MM.1S (cell line): ENCODE measurements at regions not wholly inside any gene's neighbourhood (a gene's known extent, or its start where the extent isn't known, plus 50 kb on each side); places are given as distances from the start of the nearest gene placed in this dataset.

Source experiments
- DNase-seq: peaks from one replicate; pipeline ENCODE4 v3.0.0-alpha.2; 2015
- H2AFZ ChIP-seq: fragments of 300-600 bp; sonication (generic); 2 replicates; pipeline ENCODE4 v1.6.0; 2016; ENCODE audit warnings: antibody characterized with exemption, low read length
- H3F3A ChIP-seq: fragments of 300-600 bp; sonication (generic); 2 replicates; pipeline ENCODE4 v1.6.1; 2016; ENCODE audit warnings: mild to moderate bottlenecking, antibody characterized with exemption, low read length, moderate library complexity, mixed read lengths; ENCODE audit not compliant: insufficient read depth
- H3K27ac ChIP-seq: fragments of 300-600 bp; sonication (generic); 2 replicates; pipeline ENCODE4 v1.5.1; 2016; ENCODE audit warnings: mild to moderate bottlenecking, low read length
- H3K27me3 ChIP-seq: fragments of 300-600 bp; sonication (generic); replicated peaks from 2 replicates; pipeline ENCODE4 v1.6.0; 2016; ENCODE audit warnings: low read length; ENCODE audit not compliant: insufficient read depth
- H3K36me3 ChIP-seq: fragments of 300-600 bp; sonication (generic); replicated peaks from 2 replicates; pipeline ENCODE4 v1.6.1; 2016; ENCODE audit warnings: mild to moderate bottlenecking, low read length, mixed read lengths; ENCODE audit not compliant: insufficient read depth
- H3K4me1 ChIP-seq: fragments of 300-600 bp; sonication (generic); 2 replicates; pipeline ENCODE4 v1.6.1; 2016; ENCODE audit warnings: low read length, mixed read lengths
- H3K4me2 ChIP-seq: fragments of 300-600 bp; sonication (generic); 2 replicates; pipeline ENCODE4 v1.6.0; 2016; ENCODE audit warnings: low read depth, low read length
- H3K4me3 ChIP-seq: fragments of 300-600 bp; sonication (generic); 2 replicates; pipeline ENCODE4 v1.5.1; 2016; ENCODE audit warnings: low read length, mixed read lengths
- H3K79me2 ChIP-seq: fragments of 300-600 bp; sonication (generic); 2 replicates; pipeline ENCODE4 v1.6.1; 2016; ENCODE audit warnings: mixed run types, low read length, mixed read lengths
- H3K9ac ChIP-seq: fragments of 300-600 bp; sonication (generic); 2 replicates; pipeline ENCODE4 v1.6.1; 2016; ENCODE audit warnings: low read length, mixed read lengths
- H3K9me2 ChIP-seq: fragments of 300-600 bp; sonication (generic); replicated peaks from 2 replicates; pipeline ENCODE4 v1.6.1; 2016; ENCODE audit warnings: mild to moderate bottlenecking, low read length, mixed read lengths; ENCODE audit not compliant: insufficient read depth
- H3K9me3 ChIP-seq: fragments of 300-600 bp; sonication (generic); replicated peaks from 2 replicates; pipeline ENCODE4 v1.6.1; 2016; ENCODE audit warnings: mild to moderate bottlenecking, low read length, mixed read lengths; ENCODE audit not compliant: insufficient read depth
- H4K20me1 ChIP-seq: fragments of 300-600 bp; sonication (generic); 2 replicates; pipeline ENCODE4 v1.6.1; 2016; ENCODE audit warnings: mild to moderate bottlenecking, low read length, moderate library complexity, mixed read lengths; ENCODE audit not compliant: insufficient read depth
- CTCF ChIP-seq: fragments of 300-600 bp; sonication (generic); IDR thresholded peaks from 2 replicates; pipeline ENCODE4 v1.5.1; 2016; ENCODE audit warnings: antibody characterized with exemption, low read length, mixed read lengths
- EZH2 ChIP-seq: fragments of 300-600 bp; sonication (generic); optimal IDR thresholded peaks from 2 replicates; pipeline ENCODE3; 2017; ENCODE audit warnings: low read depth, mild to moderate bottlenecking, antibody characterized with exemption, low read length, mixed read lengths
- EZH2phosphoT487 ChIP-seq: fragments of 300-600 bp; sonication (generic); IDR thresholded peaks from 2 replicates; pipeline ENCODE4 v1.6.1; 2018; ENCODE audit warnings: antibody characterized with exemption, low read length

- peak overlapping the region; percentile 29; the same call in 1 of the 2 replicates for H3K4me2 ChIP-seq
- H4K20me1 ChIP-seq = no peaks in the 10 kb centered on the region
- H3K9ac ChIP-seq = no peak overlapping the region
- no peaks in the 10 kb centered on the region for H3K9me3 ChIP-seq
- H3F3A ChIP-seq = no peaks in the 10 kb centered on the region
- H3K27me3 ChIP-seq = no peaks in the 10 kb centered on the region
- H3K27ac ChIP-seq = peak overlapping the region; percentile 2; the same call in 1 of the 2 replicates
- TF ChIP-seq EZH2 = no peak
- TF ChIP-seq CTCF = no peak
- TF ChIP-seq EZH2phosphoT487 = no peak
- no peaks in the 10 kb centered on the region for H3K79me2 ChIP-seq
- H3K36me3 ChIP-seq = no peaks in the 10 kb centered on the region
- H3K4me1 ChIP-seq = peaks cover 14% of the 10 kb centered on the region
- no peaks in the 10 kb centered on the region for H3K9me2 ChIP-seq
- DNase-seq = no peak
- no peak overlapping the region for H2AFZ ChIP-seq
- no peak overlapping the region for H3K4me3 ChIP-seq
Measured at GRCh38 chr18:39730606-39731005, 2165.0 kb upstream of the CELF4 start.

GRCh38 chr18:39724652-39725051 lies 2159.1 kb upstream of the CELF4 start:
- Histone ChIP-seq H2AFZ (no peak overlapping the region), H3K27ac (no peak overlapping the region), H3K9ac (no peak overlapping the region), H3F3A (no peaks in the 10 kb centered on the region), H3K4me1 (no peaks in the 10 kb centered on the region), H4K20me1 (no peaks in the 10 kb centered on the region), H3K79me2 (no peaks in the 10 kb centered on the region), H3K9me3 (no peaks in the 10 kb centered on the region), H3K9me2 (no peaks in the 10 kb centered on the region), H3K4me2 (no peak overlapping the region), H3K36me3 (no peaks in the 10 kb centered on the region), H3K27me3 (no peaks in the 10 kb centered on the region), H3K4me3 (no peak overlapping the region)
- TF ChIP-seq CTCF (no peak), EZH2 (no peak), EZH2phosphoT487 (no peak)
- no peak for DNase-seq

- H3K4me2 ChIP-seq = no peak overlapping the region
- no peak for TF ChIP-seq CTCF
- no peak overlapping the region for H2AFZ ChIP-seq
- H3K27me3 ChIP-seq = no peaks in the 10 kb centered on the region
- H4K20me1 ChIP-seq = no peaks in the 10 kb centered on the region
- H3K36me3 ChIP-seq = no peaks in the 10 kb centered on the region
- DNase-seq = no peak
- H3K79me2 ChIP-seq = no peaks in the 10 kb centered on the region
- H3K9me2 ChIP-seq = no peaks in the 10 kb centered on the region
- H3K27ac ChIP-seq = no peak overlapping the region
- no peaks in the 10 kb centered on the region for H3K4me1 ChIP-seq
- no peaks in the 10 kb centered on the region for H3K9me3 ChIP-seq
- H3F3A ChIP-seq = no peaks in the 10 kb centered on the region
- no peak overlapping the region for H3K4me3 ChIP-seq
- H3K9ac ChIP-seq = no peak overlapping the region
Measured at GRCh38 chr18:39721712-39722111, 2156.1 kb upstream of the CELF4 start.
